DMS53 treated with DMSO at 0.1 percent for 48 hours (cell line): ENCODE measurements at regions not wholly inside any gene's neighbourhood (a gene's known extent, or its start where the extent isn't known, plus 50 kb on each side); places are given as distances from the start of the nearest gene placed in this dataset.
"Not testable (repeated sequence)": the region's sequence is repeated elsewhere in the genome, so short reads cannot be mapped to it uniquely, and the experiment has no call there.

ENCODE experiments used
- DNase-seq: peaks from one replicate; lab custom pipeline; 2025; ENCODE audit not compliant: unreplicated experiment; lab: John Stamatoyannopoulos, UW

- no peak for DNase-seq
Observed at GRCh38 chr10:16231176-16231575, 205.6 kb upstream of the PTER start.

GRCh38 chr10:16231734-16232435 lies 204.9 kb upstream of the PTER start:
- DNase-seq, result no peak

- no peak for DNase-seq
Observed at GRCh38 chr10:16232441-16232840, 204.4 kb upstream of the PTER start.

DNA sequence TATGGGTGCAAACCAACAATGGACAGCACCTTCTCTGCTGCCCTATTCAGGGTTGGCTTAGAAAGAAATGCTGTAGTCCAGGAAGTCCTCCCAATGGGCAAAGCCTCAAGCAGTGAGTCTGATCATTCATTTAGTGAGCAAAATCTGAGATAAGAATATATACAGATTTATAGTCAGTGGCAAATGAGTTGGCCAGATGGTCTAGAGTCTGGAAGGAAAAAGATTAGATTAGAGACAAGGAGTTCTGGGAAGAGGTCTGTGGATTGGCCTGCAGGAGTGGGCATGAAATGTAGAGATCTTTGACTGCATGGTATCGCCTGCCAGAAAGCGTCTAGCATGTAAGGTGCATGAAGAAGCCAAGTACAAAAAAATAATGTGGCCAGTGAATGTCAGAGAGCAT lies 201.9 kb upstream of the PTER start:
- no peak for DNase-seq

DNA sequence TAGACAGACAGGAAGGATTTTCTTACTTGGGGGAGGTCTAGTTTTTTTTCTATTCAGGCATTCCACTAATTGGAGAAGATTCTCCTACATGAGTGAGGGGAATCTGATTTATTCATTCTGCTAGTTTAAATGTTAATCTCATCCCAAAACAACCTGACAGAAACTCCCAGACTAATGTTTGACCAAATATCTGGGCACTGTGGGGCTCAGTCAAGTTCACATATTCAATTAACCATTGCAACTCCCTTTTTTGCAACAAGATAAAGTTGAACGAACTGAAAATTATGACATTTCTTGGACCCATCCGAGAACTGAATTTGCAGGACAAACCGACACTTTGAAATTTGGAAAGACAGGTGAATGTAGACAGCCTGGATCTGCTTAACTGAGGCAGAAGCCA lies 194.4 kb upstream of the PTER start:
- DNase-seq, result no peak

DNA sequence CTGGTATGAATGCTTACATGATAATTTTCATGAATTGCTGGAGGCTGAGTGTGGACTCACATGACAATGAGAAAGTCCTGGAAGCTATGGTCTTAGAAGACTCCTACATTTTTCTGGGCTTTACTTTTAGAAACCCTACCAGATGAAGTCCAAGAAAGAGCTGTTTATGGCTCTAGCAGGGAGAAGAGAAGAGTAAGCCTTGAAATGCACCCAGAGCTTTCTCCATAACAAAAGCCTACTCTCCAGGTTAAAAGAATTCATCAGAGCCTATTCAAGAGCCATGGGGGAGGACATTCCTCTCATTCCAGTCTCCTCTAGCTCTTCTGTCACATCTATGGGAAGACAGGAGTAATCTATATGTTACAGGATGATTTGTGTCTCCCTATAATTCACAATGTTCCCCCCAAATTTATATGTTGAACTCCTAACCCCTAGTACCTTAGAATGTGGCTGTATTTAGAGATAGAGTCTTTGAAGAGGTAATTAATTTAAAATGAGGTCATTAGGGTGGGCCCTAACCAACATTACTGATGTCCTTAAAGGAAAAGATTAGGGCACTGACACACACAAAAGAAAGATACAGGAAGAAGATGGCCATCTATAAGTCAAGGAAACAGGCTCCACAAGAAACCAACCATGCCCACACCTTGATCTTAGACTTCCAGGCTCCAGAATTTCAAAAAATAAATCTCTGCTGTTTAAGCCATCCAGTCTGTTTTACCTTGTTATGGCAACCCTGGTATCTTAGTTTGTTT lies 193.8 kb upstream of the PTER start:
- DNase-seq, result no peak

DNA sequence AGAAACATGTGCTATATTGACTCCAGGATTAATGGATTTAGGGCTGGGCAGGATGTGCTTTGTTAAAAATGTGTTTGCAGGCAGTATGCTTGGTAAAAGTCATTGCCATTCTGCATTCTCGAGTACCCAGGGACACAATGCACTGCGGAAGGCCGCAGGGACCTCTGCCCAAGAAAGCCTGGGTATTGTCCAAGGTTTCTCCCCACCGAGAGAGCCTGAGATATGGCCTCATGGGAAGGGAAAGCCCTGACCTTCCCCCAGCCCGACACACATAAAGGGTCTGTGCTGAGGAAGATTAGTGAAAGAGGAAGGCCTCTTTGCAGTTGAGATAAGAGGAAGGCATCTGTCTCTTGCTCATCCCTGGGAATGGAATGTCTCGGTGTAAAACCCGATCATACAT lies 186.7 kb upstream of the PTER start:
- DNase-seq, result not testable (repeated sequence)

DNA sequence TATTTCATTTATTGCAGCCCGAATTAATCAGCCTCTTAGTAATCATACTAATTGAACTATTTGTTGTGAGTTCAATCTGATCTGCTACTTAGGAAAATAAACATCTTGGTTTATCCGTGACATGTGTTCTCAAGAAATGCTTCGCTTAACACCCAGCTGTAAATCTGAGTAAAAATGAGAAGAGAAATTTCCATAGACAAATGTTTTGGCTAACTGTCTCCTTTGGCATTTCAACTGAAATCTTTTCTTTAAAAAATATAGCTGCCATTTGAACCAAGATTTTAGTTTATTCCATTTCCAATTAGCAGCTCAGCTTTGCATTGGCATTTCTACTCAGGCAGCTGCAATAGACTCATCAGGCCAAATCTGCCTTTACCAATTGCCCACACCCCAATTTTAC lies 180.5 kb upstream of the PTER start:
- DNase-seq, result no peak

DNA sequence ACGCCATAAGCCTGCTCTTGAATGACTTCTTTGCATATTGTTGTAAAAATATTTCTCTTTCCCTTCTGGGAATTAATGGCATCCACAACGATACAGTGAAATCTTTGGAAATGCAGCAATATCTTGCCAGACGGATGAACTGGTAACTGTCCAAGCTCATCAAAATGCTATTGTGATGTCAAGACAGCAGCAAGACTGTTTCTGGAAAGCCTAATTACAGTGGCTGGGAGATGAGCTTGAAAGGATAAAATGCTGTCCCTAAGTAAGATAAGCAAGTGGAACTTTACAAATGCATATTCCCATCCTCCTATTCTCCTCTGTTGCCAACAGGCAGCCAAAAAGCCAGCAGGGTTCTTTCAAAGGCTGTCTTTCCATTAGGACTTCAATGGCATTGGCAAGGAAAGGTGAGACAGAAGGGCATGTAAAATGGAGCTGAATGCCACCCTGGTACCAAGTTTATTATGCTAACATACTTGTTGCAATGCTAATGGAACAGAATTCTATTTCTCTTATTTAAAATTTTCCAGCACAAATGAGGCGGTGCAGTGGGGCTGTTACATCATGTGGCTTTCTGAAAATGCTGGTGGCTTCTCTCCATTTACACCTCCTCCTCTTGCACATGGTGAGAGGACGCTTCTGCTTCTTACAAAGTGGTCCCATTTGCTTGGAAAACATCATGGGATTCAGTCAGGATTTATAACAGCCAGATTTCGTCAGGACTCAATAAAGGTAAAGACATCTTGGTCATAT lies 178.3 kb upstream of the PTER start:
- no peak for DNase-seq

GRCh38 chr10:16259726-16260125 lies 177.1 kb upstream of the PTER start:
- no peak for DNase-seq

DNA sequence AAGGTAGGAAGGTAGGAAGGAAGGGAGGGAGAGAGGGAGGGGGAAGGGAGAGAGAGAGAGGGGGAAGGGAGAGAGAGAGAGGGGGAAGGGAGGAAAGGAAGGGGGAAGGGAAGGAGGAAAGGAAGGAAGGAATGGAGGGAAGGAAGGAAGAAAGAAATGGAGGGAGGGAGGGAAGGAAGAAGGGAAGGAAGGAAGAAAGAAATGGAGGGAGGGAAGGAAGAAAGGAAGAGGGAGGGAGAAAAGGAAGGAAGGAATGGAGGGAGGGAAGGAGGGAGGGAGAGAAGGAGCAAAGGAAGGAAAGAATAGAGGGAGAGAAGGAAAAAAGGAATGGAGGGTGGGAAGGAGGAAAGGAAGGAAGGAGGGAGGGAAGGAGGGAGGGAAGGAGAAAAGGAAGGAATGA lies 176.4 kb upstream of the PTER start:
- no peak for DNase-seq

DNA sequence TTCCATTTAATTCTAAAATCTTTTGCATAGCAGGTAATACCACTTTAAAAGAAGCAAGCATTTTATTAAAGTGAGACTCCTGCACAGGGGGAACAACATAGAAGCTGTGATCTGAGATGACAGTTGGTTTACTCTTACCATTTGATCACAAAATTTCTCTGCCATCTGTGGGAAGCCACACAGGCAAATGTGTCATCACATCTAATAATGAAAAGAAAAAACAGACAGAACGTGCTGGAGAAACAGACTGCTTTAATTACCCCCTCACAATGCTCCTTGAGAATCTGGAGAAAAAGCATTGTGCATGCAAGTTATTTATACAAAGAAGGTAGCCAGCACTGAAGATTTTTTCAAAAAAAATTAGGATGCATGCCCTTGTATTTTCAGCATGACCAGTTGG lies 165.2 kb upstream of the PTER start:
- no peak for DNase-seq

DNA sequence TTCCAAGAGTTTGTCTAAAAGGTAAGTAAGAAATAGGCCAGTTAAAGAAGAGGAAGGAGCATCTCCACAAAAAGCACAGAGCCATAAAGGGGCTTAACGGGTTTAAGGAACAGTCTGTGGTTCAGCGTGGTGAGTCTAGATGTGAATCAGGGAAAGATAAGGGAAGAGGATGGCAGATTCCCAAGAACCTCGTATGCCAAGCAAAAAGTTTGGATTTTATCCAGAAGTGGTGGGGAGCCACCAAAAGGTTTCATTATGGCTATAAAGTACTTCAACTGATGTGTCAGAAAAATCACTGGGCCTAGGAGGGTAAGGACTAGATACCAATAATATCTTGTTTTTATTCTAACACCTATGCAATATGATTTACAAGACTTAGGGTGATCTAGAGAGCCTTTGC lies 161.9 kb upstream of the PTER start:
- no peak for DNase-seq

DNA sequence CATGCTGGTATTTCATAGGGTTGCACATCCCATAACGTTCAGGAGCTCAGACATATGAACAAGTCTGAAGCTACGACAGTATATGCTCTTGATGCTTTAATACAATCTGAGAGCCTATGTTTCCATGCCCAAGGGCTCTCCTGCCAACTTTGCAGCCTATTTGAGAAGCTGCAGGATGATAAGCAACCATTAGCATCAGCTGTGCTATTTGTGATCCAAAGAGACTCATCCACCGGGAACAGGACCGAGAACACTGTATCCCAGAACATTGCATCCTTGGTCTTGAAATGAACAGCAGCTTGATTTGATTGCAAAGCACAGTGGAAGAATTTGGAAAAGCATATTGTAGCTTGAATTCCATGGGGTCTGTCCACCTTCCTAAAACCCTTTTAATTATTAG lies 156.2 kb upstream of the PTER start:
- DNase-seq, result no peak

GRCh38 chr10:16292366-16292765 lies 144.4 kb upstream of the PTER start:
- DNase-seq, result no peak

- DNase-seq, result no peak
Observed at GRCh38 chr10:16297069-16297468, 139.7 kb upstream of the PTER start.

- DNase-seq, result no peak
Observed at GRCh38 chr10:16297642-16298041, 139.2 kb upstream of the PTER start.

- DNase-seq, result no peak
Observed at GRCh38 chr10:16304311-16304710, 132.5 kb upstream of the PTER start.

DNA sequence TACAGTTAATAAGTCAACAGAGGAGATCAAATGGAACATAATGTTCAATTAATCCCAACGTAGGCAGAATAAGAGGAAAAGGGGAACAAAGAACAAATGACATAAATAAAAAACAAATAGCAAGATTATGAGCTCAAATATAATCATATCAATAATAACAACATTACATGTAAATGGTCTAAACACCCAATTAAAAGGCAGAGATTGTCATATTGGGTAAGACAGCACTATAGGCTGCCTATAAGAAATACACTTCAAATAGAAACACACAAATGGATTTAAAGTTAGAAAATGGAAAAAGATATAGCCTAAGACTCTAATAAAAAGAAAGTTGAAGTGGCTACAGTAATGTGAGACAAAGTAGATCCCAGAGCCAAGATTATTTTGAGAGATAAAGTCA lies 126.4 kb upstream of the PTER start:
- DNase-seq, result no peak

GRCh38 chr10:16314259-16314658 lies 122.6 kb upstream of the PTER start:
- peak; percentile 24 for DNase-seq

DNA sequence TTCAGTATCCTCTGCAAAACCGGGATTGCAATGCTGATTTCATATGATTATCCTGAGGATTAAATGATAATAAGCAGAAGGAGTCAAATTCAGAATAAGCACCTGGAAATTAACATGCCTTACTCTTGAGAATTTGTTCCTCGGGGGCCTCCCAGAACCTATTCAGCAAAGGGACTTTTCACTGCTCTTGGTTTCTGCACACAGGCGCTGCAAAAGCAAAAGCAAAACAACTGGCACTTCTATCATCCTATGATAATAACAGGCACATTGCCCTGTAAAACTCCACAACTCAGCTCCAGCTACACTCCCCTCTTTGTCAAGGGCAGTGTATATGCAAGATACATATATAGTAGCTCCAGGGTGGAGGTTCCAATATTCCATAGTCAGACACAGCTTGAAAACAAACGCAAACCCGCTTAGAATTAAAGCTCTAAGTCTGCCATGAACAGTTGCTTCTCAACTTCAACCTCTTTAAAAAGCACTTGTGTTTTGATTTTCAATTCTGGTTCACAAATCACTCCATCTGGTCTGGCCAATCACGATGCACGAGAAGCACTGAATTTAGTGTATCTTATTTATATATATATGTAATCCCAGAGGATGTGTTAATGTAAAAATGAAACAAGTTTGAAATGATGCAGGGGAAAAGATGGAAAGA lies 119.9 kb upstream of the PTER start:
- DNase-seq, result no peak

GRCh38 chr10:16341637-16342036 lies 95.2 kb upstream of the PTER start:
- DNase-seq, result no peak
